DMS153 (cell line): ENCODE measurements at regions not wholly inside any gene's neighbourhood (a gene's known extent, or its start where the extent isn't known, plus 50 kb on each side); places are given as distances from the start of the nearest gene placed in this dataset.

Source experiments
- DNase-seq: peaks from one replicate; lab custom pipeline; 2025; lab: John Stamatoyannopoulos, UW

DNA sequence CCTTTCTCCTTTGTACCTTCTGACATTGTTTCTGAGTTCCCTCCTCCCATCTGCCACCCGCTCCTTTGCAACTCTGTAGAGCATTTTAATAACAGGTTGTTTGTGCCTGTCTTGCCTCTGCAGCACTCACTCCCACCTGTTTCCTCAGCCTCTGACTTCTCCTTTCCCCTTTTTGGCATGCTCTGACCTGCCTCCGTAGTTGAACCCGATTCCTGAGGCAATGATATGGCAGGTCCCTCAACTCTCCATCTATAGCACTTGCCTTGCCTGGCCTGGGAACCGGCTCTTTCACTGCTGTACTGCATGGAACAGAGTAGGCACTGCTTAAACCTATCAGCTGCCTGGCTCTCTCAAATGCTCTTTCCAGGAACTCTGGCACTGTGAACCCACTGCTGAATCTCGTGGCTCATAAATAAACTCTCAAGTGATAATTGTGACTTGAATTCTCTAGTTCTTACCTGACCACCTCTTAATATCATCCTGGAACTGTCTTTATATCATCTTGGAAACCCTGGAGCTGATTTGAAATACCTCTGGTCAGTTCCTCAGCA, 50.3 kb downstream of the UTRN start:
- DNase-seq, result no peak

DNA sequence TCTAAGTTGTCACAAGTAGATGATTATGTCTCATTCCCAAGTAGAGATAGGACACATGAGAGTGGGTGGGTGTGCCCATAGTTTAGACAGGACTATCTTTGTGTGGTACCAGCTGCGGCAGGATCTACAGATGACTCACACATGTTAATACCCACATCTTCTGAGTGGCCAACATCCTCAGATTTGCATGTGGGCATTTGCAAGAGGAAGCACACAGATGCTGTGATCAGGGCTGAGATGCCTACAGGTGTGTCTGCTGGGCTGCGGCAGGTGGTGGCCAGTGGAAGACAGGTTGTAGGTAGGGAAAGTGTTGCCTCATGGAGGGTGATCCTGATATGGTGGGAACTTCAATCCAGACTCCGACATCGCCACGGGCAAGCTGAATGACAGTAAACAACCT, 50.8 kb downstream of the UTRN start:
- DNase-seq, result no peak

DNA sequence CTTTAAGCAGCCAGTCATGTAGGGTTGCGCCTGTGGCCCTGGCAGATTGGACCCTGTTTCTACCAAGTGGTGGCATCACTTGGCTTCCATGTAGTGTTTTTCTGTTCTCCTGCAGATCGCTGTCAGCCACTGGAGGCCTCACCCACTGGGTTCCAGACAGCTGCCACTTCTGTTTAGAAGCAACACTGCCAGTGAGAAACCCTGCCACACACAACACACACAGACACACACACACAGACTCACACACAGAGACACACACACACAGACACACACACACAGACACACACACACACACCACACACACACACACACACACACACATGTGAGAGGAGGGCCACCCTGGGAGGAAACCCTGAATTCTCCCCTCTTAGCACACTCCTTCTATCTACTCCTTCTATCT, 51.8 kb downstream of the UTRN start:
- no peak for DNase-seq

DNA sequence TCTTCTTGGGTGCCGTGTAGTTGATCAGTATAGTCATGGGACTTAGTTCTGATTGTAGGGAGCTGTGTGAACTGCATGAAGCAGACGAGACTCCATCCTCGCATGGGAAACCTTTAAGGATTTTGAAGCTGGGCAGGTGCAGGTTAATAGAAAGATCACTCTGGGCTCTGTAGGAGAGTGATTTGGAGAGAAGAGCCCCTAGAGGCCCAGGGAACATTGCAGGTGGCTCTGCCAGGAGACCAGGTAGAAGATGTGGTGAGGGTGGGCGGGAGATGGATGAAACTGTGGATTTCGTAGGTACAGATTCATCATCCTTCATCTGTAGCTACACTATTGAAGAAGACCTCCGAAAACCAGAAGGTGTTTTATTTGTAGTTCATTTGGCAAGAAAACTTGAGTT, 53.3 kb downstream of the UTRN start:
- no peak for DNase-seq

DNA sequence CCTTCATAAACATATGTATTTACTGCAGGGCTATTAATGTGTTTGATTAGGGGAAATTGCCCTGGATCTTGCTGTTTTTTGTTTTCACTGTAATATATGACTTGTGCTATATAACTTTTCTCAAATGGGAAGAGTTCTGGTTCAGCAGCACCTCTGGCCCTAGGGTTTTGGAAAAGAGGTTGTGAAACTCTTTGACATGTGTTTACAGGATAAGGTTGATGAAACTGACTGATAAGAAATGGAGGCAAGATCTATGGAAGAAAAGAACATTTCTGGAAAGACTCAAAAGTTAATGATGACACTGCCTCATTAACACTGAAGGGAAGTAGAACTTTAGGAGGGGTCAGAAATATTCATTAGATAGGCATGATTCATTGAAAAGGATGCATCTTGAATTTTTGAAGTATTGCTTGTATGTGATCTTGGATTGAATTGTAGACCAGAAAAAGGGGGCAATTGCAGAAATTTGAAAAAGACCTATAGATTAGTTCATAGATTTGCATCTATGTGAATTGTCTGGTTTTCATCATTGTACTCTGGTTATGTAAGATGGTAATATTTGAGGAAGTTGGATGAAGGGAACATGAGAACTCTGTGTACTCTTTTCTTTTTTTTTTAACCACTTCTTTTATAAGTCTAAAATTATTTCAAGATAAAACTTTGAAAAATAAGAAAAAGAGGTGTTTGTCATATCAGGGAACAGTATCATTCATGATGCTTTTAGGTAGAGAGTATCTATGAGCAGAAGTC, 54.0 kb downstream of the UTRN start:
- DNase-seq, result no peak

DNA sequence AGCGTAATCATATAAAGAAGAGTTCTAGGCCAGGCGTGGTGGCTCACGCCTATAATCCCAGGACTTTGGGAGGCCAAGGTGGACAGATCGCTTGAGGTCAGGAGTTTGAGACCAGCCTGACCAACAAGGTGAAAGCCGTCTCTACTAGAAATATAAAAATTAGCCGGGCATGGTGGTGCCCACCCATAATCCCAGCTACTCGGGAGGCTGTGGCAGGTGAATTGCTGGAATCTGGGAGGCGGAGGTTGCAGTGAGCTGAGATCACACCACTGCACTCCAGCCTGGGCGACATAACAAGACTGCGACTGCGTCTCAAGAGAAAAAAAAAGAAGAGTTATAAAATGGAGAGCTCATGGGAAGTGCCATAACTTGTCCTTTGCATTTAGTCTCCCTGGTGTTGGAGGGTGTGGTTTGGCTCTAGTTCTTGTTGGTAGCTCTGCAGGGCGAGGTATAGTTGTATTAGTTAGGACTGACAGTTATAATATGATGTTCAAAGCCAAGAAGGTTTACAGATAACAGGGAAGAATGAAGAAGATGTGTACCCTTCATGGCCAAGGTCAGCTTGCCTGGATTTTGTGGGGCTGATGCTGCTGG, 54.8 kb downstream of the UTRN start:
- no peak for DNase-seq

DNA sequence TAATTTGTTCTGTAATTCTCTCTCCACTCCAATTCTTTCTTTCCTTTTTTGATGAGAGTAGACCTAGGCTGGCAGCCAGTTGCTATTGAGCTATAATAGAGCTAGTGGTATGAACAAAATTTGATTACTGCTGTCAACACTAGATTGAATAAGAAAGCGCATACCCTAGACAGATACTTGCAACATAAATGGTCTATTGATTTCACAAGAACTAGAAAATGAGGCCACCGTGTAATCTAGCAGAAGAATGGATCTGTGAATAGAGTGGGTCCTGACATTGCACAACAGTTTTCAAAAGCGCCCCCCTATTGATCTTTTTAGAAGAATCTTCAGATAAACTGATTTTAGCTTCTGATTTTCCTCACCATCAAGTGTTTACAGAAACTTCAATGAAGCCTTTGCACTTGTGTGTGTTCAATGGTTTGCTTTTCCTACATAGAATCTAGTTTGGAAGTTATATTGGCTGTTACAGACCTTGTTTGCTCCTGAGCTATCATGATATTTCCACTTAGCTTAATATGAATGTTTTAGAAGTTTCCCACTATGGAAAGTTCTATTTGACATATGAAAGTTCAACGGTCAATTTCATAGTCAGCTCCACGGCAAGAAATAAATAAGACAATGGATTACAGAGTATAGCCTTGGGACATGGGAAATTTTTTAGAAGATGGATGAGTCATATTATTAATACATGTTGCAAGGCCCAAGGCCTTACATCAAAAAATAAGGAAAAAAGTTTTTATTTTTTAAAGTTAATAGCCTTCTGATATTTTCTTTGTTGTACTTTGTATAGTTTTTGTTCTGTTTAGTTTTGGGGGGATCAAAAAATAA, 55.6 kb downstream of the UTRN start:
- no peak for DNase-seq

DNA sequence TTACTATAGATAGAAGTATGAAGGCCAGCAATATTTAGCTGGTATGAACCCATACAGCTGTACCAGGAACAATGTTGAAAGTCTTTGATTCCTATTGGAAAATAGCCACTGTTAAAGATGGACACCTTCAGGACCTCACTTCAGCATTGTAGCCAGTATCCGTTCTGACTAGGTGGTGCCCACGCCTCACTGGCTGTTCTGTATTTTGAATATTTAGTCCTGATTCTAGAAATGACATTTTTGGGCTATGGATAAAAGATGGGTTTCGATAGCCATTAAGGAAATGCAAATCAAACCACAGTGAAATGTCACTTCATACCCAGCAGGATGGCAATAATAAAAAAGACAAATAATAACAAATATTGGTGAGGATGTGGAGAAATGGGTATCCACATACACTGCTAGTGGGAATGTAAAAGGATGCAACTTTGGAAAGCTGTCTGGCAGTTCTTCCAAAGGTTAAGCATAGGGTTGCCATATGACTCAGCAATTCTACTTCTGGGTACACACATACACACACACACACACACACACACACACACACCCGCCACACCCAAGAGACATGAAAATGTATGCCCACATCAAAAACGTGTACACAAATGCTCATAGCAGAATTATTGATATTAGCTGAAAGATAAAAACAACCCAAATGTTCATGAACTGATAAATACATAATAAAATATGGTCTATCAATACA, 56.8 kb downstream of the UTRN start:
- no peak for DNase-seq

DNA sequence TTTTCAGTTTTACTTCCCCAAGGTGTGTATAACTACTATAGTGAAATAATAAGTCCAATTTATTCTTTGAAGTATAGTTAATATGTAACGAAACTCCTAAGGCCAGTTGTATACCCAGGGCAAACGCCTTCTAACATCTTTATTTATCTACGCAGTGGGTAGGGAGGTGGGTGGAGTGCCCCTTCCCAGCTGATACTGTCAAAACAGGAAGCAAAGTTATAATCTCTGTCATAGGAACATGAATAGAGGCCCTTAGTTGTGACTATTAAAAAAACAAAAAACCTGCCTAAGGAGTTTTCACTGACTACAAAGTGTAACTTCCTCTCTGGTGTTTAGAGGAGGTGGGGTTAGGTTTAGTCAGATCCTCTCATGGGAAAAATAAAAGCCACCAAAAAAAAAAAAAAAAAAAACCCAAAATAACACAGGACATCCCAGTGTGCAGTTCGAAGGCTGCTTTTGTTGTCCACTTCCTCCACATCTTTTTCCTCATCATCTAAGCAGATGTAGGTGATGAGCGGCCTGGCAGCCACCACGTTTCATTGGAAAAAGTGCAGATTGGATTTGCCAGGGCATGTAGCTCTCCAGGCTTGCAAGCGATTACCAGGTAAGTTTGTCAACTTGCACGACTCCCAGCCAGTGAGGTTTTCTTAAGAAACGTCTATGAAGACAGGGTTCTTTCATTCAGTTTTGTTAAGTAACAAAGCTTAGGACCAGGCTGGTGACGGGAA, 58.7 kb downstream of the UTRN start:
- no peak for DNase-seq

DNA sequence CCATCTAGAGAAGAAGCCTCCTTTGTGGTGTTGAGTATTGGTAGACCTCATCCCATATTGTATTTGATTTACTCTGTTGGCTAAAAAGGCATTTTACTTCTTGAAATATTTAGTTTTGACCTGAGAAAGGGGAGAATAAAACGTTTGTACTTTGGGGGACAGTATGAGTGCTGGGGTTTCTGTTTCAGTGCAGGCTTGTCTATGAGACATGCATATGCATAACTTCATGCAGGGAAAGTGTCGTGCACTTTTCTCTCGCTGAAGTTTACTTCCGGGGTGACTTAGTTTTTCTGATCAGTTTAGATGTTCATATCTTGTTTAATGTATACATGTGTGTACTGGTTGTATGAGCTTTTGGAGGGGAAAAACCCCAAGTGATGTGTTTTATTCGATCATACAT, 59.5 kb downstream of the UTRN start:
- DNase-seq, result no peak

DNA sequence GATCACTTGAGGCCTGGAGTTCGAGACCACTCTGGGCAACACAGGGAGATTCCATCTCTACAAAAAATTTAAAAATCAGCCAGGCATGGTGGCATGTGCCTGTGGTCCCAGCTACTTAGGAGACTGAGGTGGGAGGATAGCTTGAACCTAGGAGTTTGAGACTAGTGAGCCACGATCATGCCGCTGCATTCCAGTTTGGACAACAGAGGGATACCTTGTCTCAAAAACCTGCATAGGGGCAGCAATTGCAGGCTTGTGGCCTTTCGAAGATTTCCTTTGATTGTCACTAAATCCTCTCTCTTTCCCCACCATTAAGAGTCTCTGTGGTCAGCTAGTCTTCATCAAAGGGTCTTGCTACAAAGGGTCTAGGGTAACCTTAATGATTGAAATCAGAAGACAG, 60.3 kb downstream of the UTRN start:
- no peak for DNase-seq

DNA sequence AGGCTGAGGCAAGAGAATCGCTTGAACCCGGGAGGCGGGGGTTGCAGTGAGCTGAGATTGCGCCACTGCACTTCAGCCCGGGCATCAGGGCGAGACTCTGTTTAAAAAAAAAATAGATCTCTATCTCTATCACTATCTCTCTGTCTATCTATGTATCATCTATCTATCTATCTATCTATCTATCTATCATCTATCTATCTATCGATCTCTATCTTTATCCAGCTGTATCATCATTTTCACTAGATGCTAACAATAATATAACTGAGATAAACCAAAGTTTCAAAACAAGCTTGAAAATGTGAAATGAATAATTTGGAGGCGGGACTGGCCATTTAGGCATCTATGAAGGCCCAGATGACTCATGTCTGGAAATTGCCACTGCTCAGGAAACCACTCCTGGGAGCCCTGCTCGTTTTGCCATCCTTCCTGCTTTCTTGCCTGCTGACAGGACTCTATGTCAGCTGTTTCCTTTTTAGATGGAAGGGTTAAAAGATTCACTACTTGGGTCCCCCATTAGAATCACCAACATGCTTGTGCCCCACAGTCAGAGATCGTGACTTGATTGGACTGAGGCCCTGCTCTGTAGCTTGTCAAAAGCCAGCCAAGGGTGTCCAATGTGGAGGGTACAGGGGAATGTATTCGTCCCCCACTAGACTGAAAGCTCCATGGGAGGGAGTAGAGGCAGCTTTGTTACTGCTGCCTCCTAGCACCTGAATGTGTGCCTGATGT, 61.7 kb downstream of the UTRN start:
- no peak for DNase-seq

DNA sequence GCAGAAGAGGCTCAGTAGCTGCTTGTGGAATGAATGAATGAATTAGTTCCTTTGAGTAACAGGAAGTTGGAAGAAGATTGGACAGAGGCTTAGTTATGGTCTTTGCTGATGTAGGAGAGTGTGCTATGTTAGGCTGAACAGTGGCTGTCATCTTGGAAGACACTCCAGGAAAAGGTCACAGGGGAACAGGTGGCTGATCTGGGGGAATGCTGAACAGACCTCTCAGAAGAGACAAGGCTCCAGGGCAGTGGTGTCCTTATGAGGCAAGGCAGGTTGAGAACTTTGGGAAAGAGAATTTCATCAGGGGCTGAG, 62.3 kb downstream of the UTRN start:
- no peak for DNase-seq

DNA sequence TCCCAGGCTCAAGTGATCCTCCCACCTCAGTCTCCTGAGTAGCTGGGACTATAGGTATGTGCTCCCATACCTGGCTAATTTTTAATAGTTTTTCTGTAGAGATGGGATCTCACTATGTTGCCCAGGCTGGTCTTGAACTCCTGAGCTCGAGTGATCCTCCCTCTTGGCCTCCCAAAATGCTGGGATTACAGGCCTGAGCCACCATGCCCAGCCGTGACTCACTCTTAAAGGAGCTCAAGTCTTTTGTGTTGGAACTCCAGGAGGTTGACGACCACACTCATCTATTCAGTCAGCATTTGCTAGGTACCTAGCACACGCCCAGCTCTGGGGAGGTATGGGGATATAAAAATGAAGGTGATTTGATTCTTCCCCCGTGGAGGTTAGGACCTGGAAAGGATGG, 62.8 kb downstream of the UTRN start:
- no peak for DNase-seq

DNA sequence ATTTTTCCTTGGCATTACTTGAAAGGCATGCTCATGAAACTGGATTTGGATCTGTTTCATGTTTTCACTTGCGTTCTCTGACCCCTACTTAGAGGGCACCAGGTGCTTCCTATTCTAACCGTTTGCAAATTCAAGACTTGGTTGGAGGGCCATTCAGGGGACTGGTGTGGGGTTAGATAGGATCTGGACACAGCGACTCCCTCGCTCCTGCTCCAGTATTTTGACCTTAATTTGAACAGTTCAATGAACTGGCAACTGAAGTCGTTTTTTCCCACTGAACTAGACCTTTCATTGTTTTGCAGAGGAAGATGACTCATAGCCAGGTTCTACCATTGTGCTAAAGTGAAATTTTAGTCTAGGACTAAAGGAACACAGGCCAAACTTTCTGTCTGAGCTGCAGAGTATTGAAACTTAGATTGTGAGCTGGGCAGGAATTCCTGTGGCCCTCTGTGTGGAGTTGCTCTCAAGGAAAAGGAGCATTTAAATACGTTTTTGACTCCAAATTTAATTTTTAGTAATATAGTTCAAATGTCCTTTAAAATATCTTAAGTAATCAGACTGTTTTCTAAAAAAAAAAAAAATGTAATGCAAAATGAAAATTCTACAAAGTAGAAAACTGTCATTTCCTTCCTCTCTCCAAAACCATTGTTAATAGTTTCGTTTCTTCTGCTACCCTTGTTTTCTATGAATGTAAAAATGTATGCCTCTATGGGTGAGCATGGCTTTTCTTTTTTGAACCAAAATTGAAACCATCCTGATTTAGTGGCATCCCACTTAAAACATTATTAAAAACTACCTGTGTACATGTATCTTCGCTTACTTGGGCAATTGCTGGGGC, 64.8 kb downstream of the UTRN start:
- no peak for DNase-seq

DNA sequence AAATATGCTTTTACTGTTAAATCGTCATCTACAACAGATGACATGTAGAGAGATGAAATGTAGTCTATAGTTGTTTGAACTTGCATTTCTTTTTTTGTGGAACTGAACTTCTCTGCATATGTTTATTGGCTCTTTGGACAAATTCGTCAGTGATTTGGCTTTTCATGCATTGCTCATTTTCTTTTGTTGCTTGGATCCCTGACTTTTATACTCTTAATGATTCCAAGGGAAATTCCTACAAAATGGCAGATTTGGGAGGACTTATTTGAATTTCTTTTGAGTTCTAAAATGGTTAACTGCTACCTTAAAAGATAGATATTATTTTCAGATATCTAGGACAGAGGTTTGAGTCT, 65.4 kb downstream of the UTRN start:
- no peak for DNase-seq

DNA sequence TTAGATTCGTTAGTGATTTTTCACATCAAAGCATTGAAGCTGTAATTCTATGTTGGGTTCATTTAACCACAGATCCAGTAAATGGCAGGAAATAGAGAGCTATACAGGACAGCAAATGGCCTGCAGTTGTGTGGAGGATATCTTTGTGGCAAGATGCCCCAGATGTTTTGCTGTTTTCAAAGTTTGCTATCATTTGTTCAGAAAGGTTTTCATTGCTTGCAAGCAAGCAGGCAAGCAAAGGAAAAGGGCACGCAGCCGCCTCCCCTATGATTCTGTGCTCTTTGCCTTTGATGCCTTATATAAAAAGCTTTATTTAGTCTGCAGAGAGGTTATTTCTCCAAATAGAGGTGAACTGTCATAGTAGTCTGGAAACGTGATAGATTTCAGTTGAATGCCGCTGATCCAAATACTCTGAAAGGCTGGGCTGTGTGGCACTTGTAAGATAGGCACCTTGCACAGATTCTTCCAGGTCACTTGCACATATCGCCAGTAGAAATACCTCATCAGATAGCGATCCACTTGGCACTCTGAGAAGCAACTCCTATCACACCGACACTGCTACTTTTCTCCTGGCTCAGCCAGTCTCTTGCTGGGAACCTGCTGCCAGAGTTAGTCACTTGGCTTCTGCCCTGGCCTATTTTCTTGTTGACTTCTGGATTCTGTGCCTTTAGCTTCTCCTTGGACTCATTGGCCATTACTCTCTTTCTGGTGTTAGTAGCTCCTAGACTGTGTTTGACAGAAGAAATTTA, 66.4 kb downstream of the UTRN start:
- DNase-seq, result no peak

DNA sequence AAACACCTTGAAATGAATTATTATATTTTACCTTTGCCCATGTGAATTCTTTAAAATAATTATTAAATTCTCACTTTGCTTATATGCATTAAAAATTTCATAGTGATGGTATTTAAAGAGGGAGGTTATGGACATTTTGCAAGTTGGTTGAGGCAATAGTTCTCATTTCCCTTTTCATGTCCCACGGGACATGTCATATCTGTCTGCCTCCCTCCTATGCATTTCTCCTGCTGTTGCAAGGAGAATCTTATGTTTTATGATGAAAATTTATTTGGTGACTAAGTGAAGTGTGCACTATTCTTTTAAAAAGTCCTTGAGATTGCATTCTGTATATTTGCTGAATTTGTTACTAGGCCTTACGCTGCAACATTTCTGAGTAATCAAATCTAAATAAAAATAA, 67.2 kb downstream of the UTRN start:
- DNase-seq, result no peak

DNA sequence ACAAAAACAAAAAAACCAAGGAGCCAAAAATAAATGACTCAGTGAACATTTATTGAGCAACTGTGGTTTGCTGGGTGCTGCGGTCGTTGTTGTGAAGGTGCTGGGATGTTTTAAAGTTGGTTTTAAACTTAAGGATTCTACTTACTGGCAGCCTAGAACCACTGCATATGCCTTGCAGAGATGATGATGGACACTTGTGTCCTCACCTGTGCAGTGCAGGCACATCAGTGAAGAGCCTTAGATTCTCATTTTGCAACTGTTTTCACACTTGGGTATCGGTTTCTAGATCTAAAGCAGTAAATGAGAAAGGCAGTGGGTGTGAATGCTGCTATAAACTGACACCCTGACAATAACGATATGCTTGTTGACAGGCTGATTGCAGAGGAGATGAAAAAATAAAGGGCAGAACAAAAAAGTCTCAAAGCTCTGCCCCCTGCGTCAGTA, 68.8 kb downstream of the UTRN start:
- no peak for DNase-seq

DNA sequence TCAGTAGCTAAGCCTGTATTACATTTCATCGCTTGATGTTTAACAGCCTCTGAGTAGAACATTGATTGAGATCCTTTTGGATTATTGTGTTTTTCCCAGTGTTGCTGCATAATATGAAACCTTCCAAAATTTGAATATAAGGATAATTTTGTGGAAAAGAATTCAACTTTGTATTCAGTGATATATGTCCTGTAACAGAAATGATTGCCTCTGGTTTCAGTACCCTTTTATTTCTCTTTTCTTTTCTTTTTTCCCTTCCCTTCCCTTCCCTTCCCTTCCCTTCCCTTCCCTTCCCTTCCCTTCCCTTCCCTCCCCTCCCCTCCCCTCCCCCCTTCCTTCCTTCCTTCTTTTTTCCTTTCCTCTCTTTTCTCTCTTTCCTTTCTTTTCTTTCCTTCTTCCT, 74.6 kb downstream of the UTRN start:
- DNase-seq, result no peak
